Choroid plexus epithelial cell (primary cell): ENCODE measurements at regions not wholly inside any gene's neighbourhood (a gene's known extent, or its start where the extent isn't known, plus 50 kb on each side); places are given as distances from the start of the nearest gene placed in this dataset.
A peak's percentile ranks its signal among the peaks of the same experiment; 100 is the strongest.

Experiments used
- DNase-seq: peaks from one replicate; pipeline ENCODE4 v3.0.0-alpha.2; 2010; ENCODE audit warnings: low read depth
- H3K4me3 ChIP-seq: 2 replicates; pipeline ENCODE4 v1.5.1; 2011; ENCODE audit warnings: low read depth, mild to moderate bottlenecking, control low read depth, low read length, moderate library complexity
- TF ChIP-seq, protein P1 (sequence below): conservative IDR thresholded peaks from 2 replicates; pipeline ENCODE4 v1.5.1; 2011; ENCODE audit warnings: low read depth, mild to moderate bottlenecking, control low read depth, inconsistent platforms, low read length, moderate library complexity

DNA sequence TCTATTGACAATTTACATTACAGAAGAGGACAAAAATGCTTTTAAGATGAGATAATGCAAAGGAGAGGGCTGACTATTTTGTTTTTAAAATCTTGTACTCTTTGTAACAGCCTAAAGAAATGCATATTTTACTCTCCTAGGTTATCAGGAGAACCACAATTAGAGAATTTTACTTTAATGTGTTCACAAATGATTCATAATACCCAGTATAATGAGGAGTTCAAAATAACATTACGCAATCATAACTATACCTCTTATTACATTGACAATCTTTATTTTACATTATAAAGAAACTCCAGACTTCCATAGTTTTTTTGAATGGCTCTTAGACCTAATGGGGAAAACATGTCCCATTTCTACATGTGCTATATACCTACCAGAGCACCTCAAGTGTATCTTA lies 1089.7 kb downstream of the PCDH17 start:
- DNase-seq = no peak
- H3K4me3 ChIP-seq = no peak overlapping the region
- TF ChIP-seq, protein P1, sequence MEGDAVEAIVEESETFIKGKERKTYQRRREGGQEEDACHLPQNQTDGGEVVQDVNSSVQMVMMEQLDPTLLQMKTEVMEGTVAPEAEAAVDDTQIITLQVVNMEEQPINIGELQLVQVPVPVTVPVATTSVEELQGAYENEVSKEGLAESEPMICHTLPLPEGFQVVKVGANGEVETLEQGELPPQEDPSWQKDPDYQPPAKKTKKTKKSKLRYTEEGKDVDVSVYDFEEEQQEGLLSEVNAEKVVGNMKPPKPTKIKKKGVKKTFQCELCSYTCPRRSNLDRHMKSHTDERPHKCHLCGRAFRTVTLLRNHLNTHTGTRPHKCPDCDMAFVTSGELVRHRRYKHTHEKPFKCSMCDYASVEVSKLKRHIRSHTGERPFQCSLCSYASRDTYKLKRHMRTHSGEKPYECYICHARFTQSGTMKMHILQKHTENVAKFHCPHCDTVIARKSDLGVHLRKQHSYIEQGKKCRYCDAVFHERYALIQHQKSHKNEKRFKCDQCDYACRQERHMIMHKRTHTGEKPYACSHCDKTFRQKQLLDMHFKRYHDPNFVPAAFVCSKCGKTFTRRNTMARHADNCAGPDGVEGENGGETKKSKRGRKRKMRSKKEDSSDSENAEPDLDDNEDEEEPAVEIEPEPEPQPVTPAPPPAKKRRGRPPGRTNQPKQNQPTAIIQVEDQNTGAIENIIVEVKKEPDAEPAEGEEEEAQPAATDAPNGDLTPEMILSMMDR = no peak

GRCh38 chr13:58728126-58728525 lies 1096.6 kb downstream of the PCDH17 start:
- TF ChIP-seq, protein P1 = no peak
- DNase-seq = no peak
- H3K4me3 ChIP-seq = no peak overlapping the region

- H3K4me3 ChIP-seq = no peak overlapping the region
- no peak for DNase-seq
- TF ChIP-seq, protein P1 = no peak
These were observed 1097.8 kb downstream of the PCDH17 start for GRCh38 chr13:58729361-58729760.

DNA sequence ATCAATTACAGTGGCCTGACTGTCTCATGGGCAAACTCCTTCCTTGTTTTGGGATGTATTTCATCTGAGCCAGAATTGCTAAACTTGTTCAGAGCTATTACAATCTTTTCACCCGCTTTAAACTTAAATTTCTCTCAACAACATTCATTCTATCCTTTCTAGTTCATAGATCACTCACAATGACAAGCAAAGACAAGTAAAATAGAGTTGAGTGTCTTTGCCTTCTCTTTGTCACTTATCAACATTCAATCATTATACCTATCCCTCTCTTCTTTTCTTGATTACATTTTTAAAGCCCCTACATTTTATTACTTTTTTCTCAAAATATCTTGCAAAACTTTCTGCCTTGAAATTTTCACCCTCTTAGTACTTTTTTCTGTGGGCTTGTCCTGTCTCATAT lies 1113.1 kb downstream of the PCDH17 start:
- TF ChIP-seq, protein P1 = no peak
- no peak overlapping the region for H3K4me3 ChIP-seq
- DNase-seq = no peak

- peak; percentile 0 for DNase-seq
- H3K4me3 ChIP-seq = no peak overlapping the region
- TF ChIP-seq, protein P1 = no peak
These were observed 1136.0 kb downstream of the PCDH17 start for GRCh38 chr13:58767566-58767965.

DNA sequence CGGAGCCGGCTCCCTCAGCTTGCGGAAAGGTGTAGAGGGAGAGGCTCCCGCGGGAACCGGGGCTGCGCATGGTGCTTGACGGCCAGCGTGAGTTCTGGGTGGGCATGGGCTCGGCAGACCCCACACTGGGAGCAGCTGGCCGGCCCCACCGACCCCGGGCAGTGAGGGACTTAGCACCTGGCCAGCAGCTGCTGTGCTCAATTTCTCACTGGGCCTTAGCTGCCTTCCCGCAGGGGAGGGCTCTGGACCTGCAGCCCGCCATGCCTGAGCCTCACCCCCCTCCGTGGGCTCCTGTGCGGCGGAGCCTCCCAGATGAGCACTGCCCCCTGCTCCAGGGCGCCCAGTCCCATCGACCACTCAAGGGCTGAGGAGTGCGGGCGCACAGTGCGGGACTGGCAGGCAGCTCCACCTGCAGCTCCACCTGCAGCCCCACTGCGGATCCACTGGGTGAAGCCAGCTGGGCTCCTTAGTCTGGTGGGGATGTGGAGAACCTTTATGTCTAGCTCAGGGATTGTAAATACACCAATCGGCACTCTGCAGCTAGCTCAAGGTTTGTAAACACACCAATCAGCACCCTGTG lies 1141.8 kb downstream of the PCDH17 start:
- TF ChIP-seq, protein P1 = no peak
- no peak overlapping the region for H3K4me3 ChIP-seq

GRCh38 chr13:58782736-58783135 lies 1151.2 kb downstream of the PCDH17 start:
- DNase-seq = no peak
- TF ChIP-seq, protein P1 = no peak
- H3K4me3 ChIP-seq = no peak overlapping the region

More for the DNA sequence above, 1141.8 kb downstream of the PCDH17 start:
- no peak for DNase-seq
